Amygdala (tissue), 56 donors: ENCODE measurements at regions not wholly inside any gene's neighbourhood (a gene's known extent, or its start where the extent isn't known, plus 50 kb on each side); places are given as distances from the start of the nearest gene placed in this dataset.
"Not testable (repeated sequence)": the region's sequence is repeated elsewhere in the genome, so short reads cannot be mapped to it uniquely, and the experiment has no call there.

ENCODE experiments used
- DNase-seq, 56 donors: peaks; one replicate each; lab custom pipeline; 2025; lab: John Stamatoyannopoulos, UW

GRCh38 chr5:112532654-112533360 lies 113.7 kb upstream of the EPB41L4A start:
- DNase-seq = no peak

- no peak for DNase-seq
These were observed 114.3 kb upstream of the EPB41L4A start for GRCh38 chr5:112533362-112533761.

GRCh38 chr5:112534067-112534583 lies 115.0 kb upstream of the EPB41L4A start:
- no peak for DNase-seq

- no peak for DNase-seq
These were observed 115.7 kb upstream of the EPB41L4A start for GRCh38 chr5:112534611-112535255.

- no peak for DNase-seq
These were observed 116.3 kb upstream of the EPB41L4A start for GRCh38 chr5:112535356-112535755.

- not testable (repeated sequence) for DNase-seq
These were observed 125.5 kb upstream of the EPB41L4A start for GRCh38 chr5:112544558-112544957.

GRCh38 chr5:112546946-112547592 lies 128.0 kb upstream of the EPB41L4A start:
- no peak for DNase-seq

- DNase-seq = no peak
These were observed 129.3 kb upstream of the EPB41L4A start for GRCh38 chr5:112548246-112548881.

GRCh38 chr5:112549127-112549526 lies 130.1 kb upstream of the EPB41L4A start:
- DNase-seq = no peak

- no peak for DNase-seq
These were observed 130.6 kb upstream of the EPB41L4A start for GRCh38 chr5:112549605-112550166.

- DNase-seq = peak in 19 of 56 donors; percentile 2 to 79 (median 25)
These were observed 132.4 kb upstream of the EPB41L4A start for GRCh38 chr5:112551419-112552032.

- peak in 1 of 56 donors; percentile 34 for DNase-seq
These were observed 133.1 kb upstream of the EPB41L4A start for GRCh38 chr5:112552216-112552615.

- DNase-seq = peak in 1 of 56 donors; percentile 7
These were observed 133.7 kb upstream of the EPB41L4A start for GRCh38 chr5:112552791-112553190.

- peak in 26 of 56 donors; percentile 3 to 52 (median 20) for DNase-seq
These were observed 135.3 kb upstream of the EPB41L4A start for GRCh38 chr5:112554101-112554977.

- peak in 1 of 56 donors; percentile 3 for DNase-seq
These were observed 136.1 kb upstream of the EPB41L4A start for GRCh38 chr5:112555197-112555596.

- no peak for DNase-seq
These were observed 136.6 kb upstream of the EPB41L4A start for GRCh38 chr5:112555691-112556090.

GRCh38 chr5:112559501-112559900 lies 140.4 kb upstream of the EPB41L4A start:
- not testable (repeated sequence) for DNase-seq

GRCh38 chr5:112560371-112560770 lies 141.3 kb upstream of the EPB41L4A start:
- DNase-seq = no peak
